ENCODE measurements at regions not wholly inside any gene's neighbourhood (a gene's known extent, or its start where the extent isn't known, plus 50 kb on each side); places are given as distances from the start of the nearest gene placed in this dataset.

GRCh38 chr13:73261739-73262216 is 203.0 kb downstream of the KLF5 start:
- H3K9me2 ChIP-seq (ENCODE audit: insufficient read depth) = no peaks in the 10 kb centered on the region
- no TSS peak for BruUV-seq (replicated peaks)
- H2AFZ ChIP-seq (ENCODE audit: low read depth, low read length, poor library complexity, severe bottlenecking) = no peak overlapping the region
- H3K9me3 ChIP-seq (ENCODE audit: control insufficient read depth in 1 of 2, insufficient read depth in 1 of 2, low read depth in 1 of 2, low read length in 2 of 2) = no peaks in the 10 kb centered on the region
- H4K20me1 ChIP-seq (ENCODE audit: insufficient read depth) = no peaks in the 10 kb centered on the region
- CTCF ChIA-PET = no interaction called here
- POLR2A ChIA-PET = no interaction called here
- H3K4me1 ChIP-seq (ENCODE audit: control insufficient read depth in 1 of 2, insufficient read depth in 2 of 2, low read length in 2 of 2) = no peaks in the 10 kb centered on the region
- H3K9ac ChIP-seq (ENCODE audit: low read length) = no peak overlapping the region
- no peaks in the 10 kb centered on the region for H3K36me3 ChIP-seq (ENCODE audit: control insufficient read depth in 1 of 2, insufficient read depth in 2 of 2, low read length in 2 of 2)
- no peaks in the 10 kb centered on the region for H3K79me2 ChIP-seq (ENCODE audit: insufficient read depth, low read length)
- no peak for DNase-seq (ENCODE audit: low read depth, low spot score)
- no peaks in the 10 kb centered on the region for H3K27me3 ChIP-seq (ENCODE audit: insufficient read depth, low read length)
- no peak overlapping the region for H3K4me3 ChIP-seq (replicated peaks in 1 of 2; ENCODE audit: low read depth in 1 of 2, low read length in 2 of 2)
- TF ChIP-seq POLR2AphosphoS5 (IDR thresholded peaks at IDR 0.05; ENCODE audit: low read depth, low read length) (no peak), EZH2 (IDR thresholded peaks at IDR 0.05) (no peak), RAD21 (IDR thresholded peaks at IDR 0.05; ENCODE audit: low read depth) (no peak), POLR2A (IDR thresholded peaks at IDR 0.05; ENCODE audit: borderline replicate concordance, extremely low read depth, insufficient read depth, insufficient read length) (no peak), CBX3 (IDR thresholded peaks at IDR 0.05; ENCODE audit: low read depth) (no peak), TCF7L2 (IDR thresholded peaks at IDR 0.05; ENCODE audit: borderline replicate concordance, extremely low read depth, insufficient read depth, insufficient read length) (no peak)
- H3K4me2 ChIP-seq (ENCODE audit: low read length) = no peak overlapping the region
- no peak for ATAC-seq
- RAD21 ChIA-PET (ENCODE audit: low non-redundant PET in 1 of 2, low total read pairs in 2 of 2, uncharacterized antibody in 2 of 2, unreplicated experiment in 2 of 2) = no interaction called here
- no peak overlapping the region for H3K27ac ChIP-seq (ENCODE audit: low read depth, low read length)
- intact Hi-C loops (cut with micrococcal nuclease) = no loop called here

GRCh38 chr13:73259061-73260017 is 200.5 kb downstream of the KLF5 start:
- ChIA-PET POLR2A (no interaction called here), CTCF (no interaction called here), RAD21 (ENCODE audit: low non-redundant PET in 1 of 2, low total read pairs in 2 of 2, uncharacterized antibody in 2 of 2, unreplicated experiment in 2 of 2) (no interaction called here)
- intact Hi-C loops (cut with micrococcal nuclease) = no loop called here
- no peak overlapping the region for H3K27ac ChIP-seq (ENCODE audit: low read depth, low read length)
- no peaks in the 10 kb centered on the region for H3K79me2 ChIP-seq (ENCODE audit: insufficient read depth, low read length)
- H3K4me2 ChIP-seq (ENCODE audit: low read length) = no peak overlapping the region
- BruUV-seq (replicated peaks) = no TSS peak
- H3K27me3 ChIP-seq (ENCODE audit: insufficient read depth, low read length) = no peaks in the 10 kb centered on the region
- no peak overlapping the region for H2AFZ ChIP-seq (ENCODE audit: low read depth, low read length, poor library complexity, severe bottlenecking)
- no peaks in the 10 kb centered on the region for H3K36me3 ChIP-seq (ENCODE audit: control insufficient read depth in 1 of 2, insufficient read depth in 2 of 2, low read length in 2 of 2)
- no peak overlapping the region for H3K9ac ChIP-seq (ENCODE audit: low read length)
- no peak overlapping the region for H3K4me3 ChIP-seq (replicated peaks in 1 of 2; ENCODE audit: low read depth in 1 of 2, low read length in 2 of 2)
- no peaks in the 10 kb centered on the region for H3K9me3 ChIP-seq (ENCODE audit: control insufficient read depth in 1 of 2, insufficient read depth in 1 of 2, low read depth in 1 of 2, low read length in 2 of 2)
- no peaks in the 10 kb centered on the region for H3K9me2 ChIP-seq (ENCODE audit: insufficient read depth)
- peaks cover 0 to 8% of the 10 kb centered on the region in 2 experiments; a peak in 2 of 4 replicates for H3K4me1 ChIP-seq (ENCODE audit: control insufficient read depth in 1 of 2, insufficient read depth in 2 of 2, low read length in 2 of 2)
- ATAC-seq (no peak), DNase-seq (ENCODE audit: low read depth, low spot score) (no peak)
- no peaks in the 10 kb centered on the region for H4K20me1 ChIP-seq (ENCODE audit: insufficient read depth)
- TF ChIP-seq JUND (IDR thresholded peaks at IDR 0.05) = no peak
- TF ChIP-seq RAD21 (IDR thresholded peaks at IDR 0.05; ENCODE audit: low read depth) = no peak
- TF ChIP-seq TCF7L2 (IDR thresholded peaks at IDR 0.05; ENCODE audit: borderline replicate concordance, extremely low read depth, insufficient read depth, insufficient read length) = no peak
- TF ChIP-seq SIN3A (IDR thresholded peaks at IDR 0.05; ENCODE audit: low read depth) = no peak
- no peak for TF ChIP-seq ATF3 (IDR thresholded peaks at IDR 0.05)
- TF ChIP-seq, protein P1, sequence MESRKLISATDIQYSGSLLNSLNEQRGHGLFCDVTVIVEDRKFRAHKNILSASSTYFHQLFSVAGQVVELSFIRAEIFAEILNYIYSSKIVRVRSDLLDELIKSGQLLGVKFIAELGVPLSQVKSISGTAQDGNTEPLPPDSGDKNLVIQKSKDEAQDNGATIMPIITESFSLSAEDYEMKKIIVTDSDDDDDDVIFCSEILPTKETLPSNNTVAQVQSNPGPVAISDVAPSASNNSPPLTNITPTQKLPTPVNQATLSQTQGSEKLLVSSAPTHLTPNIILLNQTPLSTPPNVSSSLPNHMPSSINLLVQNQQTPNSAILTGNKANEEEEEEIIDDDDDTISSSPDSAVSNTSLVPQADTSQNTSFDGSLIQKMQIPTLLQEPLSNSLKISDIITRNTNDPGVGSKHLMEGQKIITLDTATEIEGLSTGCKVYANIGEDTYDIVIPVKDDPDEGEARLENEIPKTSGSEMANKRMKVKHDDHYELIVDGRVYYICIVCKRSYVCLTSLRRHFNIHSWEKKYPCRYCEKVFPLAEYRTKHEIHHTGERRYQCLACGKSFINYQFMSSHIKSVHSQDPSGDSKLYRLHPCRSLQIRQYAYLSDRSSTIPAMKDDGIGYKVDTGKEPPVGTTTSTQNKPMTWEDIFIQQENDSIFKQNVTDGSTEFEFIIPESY (IDR thresholded peaks at IDR 0.05; ENCODE audit: extremely low read depth, insufficient replicate concordance, low read length) = no peak
- no peak for TF ChIP-seq CTCF (IDR thresholded peaks at IDR 0.05 in 2 of 3, conservative IDR thresholded peaks at IDR 0.05 in 1 of 3; ENCODE audit: borderline replicate concordance in 1 of 3, insufficient read depth in 1 of 3, low read depth in 2 of 3, low read length in 2 of 3)
- no peak for TF ChIP-seq ZNF274 (IDR thresholded peaks at IDR 0.05; ENCODE audit: low read depth, low read length)
- TF ChIP-seq EZH2phosphoT487 (IDR thresholded peaks at IDR 0.05; ENCODE audit: borderline replicate concordance) = no peak
- TF ChIP-seq SP1 (IDR thresholded peaks at IDR 0.05; ENCODE audit: low read depth) = no peak
- TF ChIP-seq POLR2A (IDR thresholded peaks at IDR 0.05; ENCODE audit: borderline replicate concordance, extremely low read depth, insufficient read depth, insufficient read length) = no peak
- TF ChIP-seq POLR2AphosphoS5 (IDR thresholded peaks at IDR 0.05; ENCODE audit: low read depth, low read length) = no peak

Data from HCT116 (cell line).